ENCODE measurements at regions not wholly inside any gene's neighbourhood (a gene's known extent, or its start where the extent isn't known, plus 50 kb on each side); places are given as distances from the start of the nearest gene placed in this dataset.
"Not testable (repeated sequence)": the region's sequence is repeated elsewhere in the genome, so short reads cannot be mapped to it uniquely, and the experiment has no call there.

DNA sequence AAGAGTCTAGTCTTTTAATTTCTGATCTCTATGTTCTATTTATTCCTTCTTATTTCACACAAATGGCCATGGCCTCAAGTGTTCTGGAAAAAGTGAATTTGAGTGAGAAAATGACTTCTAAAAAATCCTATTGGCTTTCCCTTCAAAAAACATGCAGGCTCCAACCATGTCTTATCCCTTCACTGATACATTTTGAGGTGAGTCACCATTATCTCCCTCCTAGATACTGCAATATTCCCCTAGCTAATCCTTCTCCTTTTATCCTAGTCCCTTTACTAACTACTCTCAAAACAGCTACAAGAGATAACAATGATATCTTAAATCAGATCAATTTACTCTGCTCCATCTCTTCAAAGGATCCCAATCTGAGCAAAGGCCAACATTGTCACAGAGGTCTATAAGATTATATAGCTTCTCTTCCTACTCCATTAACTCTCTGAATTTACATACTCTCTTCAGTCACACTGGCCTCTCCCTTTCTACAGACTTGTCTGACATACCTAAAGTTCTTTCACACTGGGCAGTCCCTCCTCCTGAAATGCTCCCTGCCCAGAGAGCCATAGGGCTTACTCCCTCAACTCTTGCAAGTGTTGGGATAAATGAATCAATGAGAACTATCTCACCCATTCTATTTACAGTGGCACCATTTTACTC is 129.2 kb downstream of the TENT5A start:
- DNase-seq = no peak

DNA sequence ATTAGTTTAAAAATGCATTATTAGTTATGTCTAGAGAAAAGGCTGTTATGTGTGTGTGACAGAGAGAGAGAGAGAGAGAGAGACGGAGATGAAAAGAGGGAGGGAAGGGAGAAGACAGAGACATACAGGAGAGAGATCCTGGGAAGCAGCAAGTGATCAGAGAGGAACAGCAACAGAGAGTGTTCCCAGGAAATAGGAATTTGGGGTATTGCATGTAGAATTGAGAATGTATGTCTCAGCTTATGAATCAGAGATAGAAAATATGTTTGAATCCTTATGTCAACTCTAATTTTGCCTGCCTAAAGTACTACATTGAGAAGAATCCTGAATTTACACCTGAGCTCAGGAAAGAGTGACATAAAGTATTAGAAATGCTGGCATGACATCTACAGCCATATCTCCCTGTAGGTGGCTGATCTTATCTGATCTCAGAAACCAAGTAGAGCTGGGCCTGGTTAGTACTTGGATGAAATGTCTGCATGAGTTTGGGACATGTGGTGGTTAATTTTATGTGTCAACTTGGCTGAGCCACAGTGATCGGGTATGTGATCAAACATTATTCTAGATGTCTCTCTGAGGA is 130.6 kb downstream of the TENT5A start:
- no peak for DNase-seq

DNA sequence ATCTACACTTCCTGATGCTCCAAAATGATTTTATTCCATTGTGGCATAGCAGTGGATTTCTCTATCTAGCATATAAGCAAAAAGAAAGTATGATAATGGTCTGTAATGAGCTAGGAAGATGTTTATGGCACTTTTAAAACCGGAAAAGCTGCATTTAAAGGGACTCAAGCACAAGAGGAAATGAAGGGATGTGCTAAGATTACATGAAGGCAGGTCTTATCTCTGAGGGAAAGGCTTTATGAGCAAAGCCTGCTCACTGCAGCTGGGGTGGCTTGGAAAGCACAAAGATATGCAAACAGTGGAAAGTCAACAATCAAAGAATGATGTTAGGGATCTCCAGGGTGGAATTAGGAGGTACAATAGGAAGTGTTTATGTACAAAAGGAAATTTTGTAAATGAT is 138.2 kb downstream of the TENT5A start:
- DNase-seq = no peak

DNA sequence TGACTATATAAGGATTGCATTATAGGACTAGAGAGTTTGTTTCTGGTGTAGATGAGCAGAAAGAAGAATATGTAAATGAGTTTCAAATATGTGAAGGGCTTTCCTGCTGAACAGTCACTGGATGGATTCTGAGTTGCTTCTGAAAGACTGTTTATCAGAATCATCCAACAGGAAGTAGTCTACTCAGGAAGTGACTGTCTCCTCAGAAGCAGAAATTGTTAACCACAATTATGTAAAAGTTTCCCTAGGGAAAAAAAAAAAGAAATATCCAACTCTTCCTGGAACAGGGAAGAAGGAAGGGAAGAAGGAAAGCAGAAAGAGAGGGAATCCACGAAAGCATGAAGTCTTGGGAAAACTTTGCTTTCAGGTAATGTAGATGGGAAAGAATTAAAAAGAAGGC is 138.9 kb downstream of the TENT5A start:
- DNase-seq = no peak

DNA sequence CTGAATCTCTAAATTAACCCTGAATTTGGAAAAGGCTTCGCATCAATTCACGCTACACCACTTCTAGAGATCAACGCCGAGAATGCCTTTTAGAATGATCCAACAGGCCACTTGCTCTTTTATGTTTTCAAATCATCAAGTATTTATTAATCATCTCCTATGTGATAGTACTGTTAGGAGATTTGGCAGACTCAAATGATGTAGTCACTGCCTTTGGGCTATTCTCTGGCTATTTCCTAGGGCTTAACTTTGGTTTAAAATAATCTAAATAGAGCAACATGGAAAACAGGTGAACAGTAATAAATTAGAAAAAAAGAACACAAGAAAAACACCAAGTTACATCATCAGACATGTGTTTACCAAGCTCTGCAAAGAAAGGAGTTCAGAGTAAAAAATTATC is 140.3 kb downstream of the TENT5A start:
- DNase-seq = no peak

DNA sequence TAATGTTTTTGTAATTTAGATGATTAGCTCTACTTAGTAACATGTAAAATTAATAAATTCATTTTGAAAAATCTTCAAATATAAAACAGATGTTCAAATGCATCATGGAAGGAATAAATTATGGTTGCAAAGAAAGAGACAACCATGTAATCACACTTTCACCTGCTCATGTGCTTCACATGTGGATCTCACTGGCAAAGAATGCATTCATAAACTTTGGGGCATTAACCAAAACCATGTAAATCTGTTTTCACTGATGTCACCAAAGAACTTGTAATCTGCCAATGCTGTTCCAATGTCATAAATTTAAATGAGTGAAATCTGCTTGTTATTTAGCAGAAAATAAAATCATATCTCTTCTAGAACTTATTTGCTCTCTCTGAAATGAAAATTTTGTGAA is 142.7 kb downstream of the TENT5A start:
- DNase-seq = no peak

DNA sequence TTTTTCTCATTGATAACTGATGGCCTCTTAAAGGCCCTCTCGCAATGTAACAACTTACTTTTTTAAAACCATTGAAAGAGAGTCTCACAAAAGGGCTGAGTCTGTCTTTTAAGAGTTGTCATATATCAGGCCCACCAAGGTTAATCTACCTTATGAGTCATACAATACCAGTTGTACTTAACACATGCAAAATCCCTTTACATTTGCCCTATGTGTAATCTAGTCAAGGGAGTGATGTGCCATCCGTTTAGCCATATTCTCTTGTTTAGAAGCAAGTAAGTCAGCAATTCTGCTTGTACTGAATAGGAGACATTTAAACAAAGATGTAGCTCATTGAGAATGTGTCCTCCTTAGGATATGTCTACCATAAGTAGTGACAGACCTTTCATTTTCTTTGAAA is 143.7 kb downstream of the TENT5A start:
- DNase-seq = no peak

DNA sequence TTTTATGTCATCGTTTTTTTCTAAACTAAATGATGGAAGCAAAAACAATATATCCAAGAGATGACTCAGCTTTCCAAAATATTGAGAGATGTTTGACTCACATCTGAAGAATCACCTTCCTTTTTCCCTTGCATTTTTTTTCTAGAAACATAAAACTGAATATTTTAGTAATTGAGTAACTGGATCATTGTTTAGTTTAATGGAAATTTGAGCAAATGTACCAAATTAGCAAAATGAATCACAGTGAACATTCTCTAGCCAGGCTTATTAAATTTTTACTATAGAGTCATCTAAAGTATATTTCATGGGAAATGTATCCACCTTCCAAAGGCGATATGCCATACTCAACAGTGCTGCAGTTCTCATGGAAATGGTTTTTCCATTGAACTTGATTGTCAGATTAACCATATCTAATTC is 145.5 kb downstream of the TENT5A start:
- no peak for DNase-seq

DNA sequence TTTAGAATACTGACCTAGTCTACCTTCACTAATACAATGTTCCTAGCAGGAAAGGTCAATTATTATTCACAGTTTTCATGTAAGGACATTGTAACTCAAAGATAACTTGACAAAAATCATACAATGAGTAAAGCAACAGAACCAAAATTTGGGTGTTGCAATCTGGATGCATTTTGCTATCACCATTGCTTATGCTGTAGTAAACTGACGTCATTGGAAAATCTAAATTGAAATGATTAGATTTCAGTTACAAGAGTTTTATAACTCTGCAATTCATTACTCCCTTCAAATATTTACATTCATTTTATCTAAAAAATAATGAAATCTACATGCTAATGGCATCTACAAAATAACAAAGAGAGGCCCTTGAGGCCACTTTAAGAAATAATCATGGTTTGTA is 147.0 kb downstream of the TENT5A start:
- DNase-seq = no peak

DNA sequence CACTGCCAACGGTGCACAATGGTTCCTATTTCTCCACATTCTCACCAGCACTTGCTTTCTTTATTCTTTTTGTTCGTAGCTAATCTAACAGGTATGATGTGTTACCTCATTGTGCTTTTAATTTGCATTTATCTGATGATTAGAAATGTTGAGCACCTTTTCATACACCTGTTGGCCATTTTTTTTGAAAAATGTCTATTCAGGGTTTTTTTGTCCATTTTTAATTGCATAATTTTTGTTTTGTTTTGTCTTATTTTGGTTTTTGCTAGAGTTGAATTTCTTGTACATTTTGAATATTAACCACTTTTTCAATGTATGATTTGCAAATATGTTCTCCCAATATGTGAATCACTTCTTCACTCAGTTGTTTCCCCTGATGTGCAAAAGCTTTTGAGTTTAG is 150.6 kb downstream of the TENT5A start:
- no peak for DNase-seq

DNA sequence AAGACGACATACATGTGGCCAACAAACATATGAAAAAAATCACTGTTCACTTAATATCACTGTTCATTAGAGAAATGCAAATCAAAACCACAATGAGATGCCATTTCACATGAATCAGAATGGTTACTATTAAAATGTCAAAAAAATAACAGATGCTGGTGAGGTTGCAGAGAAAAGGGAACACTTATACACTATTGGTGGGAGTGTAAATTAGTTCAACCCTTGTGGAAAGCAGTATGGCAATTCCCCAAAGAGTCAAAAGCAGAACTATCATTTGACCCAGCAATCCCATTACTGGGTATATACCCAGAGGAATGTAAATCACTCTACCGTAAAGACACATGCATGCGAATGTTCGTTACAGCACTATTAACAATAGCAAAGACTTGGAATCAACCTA is 152.0 kb downstream of the TENT5A start:
- not testable (repeated sequence) for DNase-seq

DNA sequence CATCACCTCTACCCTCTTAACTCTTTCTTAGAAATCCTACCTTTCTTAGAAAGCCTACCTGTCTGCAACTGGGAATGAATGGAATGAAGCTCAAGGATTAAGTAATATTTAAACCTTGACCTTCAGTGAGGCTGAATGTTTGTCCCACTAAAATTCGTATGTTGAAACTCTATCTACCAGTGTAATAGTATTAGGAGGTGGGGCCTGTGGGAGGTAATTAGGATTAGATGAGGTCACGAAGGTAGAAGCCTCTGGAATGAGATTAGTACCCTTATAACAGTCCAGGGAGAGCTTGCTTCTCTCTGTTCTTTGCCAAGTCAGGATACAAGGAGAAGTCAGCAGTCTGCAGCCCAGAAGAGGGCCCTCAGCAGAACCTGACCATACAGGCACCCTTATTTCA is 158.0 kb downstream of the TENT5A start:
- no peak for DNase-seq

DNA sequence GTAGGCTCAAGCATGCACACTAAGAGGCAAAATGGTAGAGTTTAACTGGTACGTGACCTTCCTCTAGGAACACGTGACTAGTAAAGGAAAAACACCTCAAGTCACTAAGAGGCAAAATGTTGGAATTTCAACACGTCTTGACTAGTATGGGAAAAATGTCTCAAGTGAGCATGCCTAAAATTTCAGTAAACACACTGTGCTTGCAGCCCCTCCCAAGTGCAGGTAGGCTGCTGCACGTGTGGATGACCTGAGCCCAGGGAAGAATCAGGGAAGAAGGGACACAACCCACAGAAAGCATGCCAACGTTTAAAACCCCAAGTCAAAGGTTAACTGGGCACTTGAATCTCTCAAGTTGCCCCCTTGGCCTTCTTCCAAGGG is 162.2 kb downstream of the TENT5A start:
- DNase-seq = no peak

DNA sequence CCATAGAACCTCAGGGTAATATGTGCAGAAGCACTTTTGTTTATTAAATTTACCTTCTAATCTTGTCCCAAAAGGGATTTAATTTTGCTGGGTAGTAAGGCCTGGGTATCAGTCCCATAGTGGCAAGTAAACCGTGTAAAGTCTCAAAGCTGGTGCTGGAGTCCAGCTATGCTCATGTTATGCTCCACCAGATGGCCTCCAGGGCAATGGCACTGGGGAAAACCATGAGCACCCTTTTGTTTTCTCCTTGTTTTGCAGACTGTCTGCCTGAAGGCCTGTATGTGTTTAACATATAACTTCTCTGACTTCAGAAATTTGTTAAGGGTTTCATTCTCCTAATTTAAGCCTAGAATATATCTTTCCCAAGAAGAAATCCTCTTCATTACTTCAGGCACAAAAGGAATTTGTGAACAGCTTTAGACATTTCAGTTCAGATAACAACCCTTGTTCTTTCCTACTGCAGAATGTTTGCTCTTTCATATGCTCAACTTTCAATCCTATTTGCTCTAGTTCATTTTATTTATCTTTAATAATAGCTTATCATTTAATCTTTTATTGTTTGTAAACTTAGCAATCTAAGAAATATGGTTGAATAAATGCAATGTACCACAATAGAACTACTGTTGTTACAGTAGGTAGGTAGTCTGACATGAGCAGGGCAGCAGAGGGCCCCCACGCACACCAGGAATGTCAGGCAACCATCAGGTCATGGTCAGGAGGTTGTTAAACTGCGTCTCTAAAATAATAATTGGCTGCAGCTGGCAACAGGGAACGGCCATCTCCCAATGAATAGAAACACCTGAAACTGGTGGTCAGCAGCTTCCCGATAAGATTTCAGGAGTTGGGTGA is 162.8 kb downstream of the TENT5A start:
- no peak for DNase-seq

DNA sequence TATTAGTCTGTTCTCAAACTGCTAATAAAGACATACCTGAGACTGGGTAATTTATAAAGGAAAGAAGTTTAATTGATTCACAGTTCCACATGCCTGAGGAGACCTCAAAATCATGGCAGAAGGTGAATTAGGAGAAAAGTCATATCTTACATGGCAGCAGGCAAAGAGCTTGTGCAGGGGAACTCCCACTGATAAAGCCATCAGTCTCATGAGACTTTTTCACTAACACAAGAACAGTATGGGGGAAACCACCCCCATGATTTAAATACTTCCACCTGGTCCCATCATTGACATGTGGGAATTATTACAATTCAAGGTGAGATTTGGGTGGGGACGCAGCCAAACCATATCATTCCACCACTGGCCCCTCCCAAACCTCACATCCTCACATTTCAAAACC is 166.8 kb downstream of the TENT5A start:
- DNase-seq = not testable (repeated sequence)

DNA sequence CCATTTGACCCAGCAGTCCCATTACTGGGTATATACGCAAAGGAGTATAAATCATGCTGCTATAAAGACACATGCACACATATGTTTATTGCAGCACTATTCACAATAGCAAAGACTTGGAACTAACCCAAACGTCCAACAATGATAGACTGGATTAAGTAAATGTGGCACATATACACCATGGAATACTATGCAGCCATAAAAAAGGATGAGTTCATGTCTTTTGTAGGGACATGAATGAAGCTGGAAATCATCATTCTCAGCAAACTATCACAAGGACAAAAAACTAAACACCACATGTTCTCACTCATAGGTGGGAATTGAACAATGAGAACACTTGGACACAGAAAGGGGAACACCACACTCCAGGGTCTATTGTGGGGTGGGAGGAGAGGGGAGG is 168.3 kb downstream of the TENT5A start:
- DNase-seq = not testable (repeated sequence)

DNA sequence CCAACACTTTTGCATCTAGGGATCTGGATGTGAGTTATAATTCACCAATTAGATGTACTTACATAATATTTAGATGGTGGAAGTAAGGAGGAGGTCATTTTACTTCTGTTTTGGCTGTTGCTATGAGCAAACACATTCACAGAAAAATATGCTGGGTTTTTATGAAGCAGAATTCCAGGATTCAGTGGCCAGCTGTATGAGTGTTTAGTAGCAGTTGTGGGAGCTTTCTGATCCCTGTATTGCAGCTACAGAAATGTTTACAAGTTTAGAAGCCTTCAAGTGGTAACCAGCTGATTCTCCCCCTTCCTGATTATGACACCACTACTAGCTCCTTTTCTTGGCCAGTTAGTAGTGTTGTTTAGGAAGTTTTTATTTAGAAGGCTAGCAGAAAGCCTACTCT is 177.0 kb downstream of the TENT5A start:
- DNase-seq = no peak

DNA sequence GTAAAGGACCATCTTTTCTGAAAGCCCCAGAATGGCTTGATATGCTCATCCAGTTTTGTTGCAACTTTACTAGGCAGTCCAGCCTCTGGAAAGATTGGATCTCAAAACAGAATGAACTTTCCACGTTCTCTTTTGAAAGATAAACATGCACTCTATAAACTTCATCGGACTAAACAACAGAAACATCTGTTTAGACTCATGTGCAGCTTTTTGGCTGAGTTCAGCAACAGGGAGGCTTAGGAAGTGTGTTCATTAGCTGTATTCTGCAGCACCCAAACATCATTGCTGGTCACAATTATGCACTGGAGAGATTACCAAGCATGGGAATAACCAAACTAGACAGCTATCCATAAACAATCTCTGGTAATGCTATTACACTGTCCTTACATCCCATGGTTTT is 180.5 kb downstream of the TENT5A start:
- no peak for DNase-seq

DNA sequence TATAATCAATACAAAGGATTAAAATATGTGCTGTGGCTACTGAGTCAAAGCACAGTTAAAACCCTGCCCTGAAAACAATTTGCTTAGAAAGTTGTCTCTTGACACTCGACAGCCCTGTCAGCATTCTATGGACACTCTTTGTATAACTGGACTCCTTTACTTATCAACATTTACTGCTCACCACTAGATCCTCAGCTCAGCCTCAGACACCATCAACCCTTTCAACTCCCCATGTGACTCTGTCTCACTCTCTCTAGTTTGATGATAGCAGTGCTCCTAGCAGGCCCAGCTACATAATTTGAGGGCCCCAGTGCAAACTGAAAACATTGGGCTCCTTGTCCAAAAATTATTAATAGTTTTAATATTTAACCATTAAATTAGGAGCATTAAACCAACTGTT is 181.8 kb downstream of the TENT5A start:
- DNase-seq = no peak

DNA sequence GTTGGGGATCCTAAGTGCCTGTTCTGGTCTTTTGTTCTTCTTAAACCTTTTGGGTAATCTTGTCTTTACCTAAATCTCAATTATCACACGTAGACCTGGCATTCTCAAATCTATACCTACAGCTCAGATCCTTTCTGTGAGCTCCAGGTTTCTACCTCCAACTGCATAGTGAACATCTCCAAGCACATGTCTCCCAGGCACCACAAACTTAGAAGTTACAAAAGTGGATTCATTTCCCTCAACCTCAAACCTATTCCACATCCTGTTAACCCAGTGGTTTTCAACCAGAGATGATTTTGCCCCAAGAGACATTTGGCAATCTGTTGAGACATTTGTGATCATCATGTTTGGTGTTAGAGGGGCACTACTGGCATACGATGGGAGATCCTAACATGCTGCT is 183.5 kb downstream of the TENT5A start:
- no peak for DNase-seq

DNA sequence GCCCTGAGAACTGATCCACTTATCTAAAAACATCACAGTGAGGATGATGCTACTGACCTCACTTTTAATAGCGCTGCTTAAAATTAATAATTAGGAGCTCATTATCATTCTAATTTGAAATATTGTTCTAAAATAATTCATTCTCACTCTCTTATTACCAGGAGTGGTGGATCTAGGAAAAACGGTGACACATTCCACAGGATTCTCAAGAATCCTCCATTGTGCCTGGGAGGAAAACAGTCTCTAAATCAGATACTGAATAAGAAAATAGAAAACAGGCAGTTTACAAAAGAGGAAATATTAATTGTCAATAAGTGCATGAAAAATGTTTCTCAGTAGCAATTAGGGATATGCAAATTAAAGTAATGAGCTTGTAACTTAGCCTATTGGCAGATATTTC is 187.4 kb downstream of the TENT5A start:
- DNase-seq = no peak

DNA sequence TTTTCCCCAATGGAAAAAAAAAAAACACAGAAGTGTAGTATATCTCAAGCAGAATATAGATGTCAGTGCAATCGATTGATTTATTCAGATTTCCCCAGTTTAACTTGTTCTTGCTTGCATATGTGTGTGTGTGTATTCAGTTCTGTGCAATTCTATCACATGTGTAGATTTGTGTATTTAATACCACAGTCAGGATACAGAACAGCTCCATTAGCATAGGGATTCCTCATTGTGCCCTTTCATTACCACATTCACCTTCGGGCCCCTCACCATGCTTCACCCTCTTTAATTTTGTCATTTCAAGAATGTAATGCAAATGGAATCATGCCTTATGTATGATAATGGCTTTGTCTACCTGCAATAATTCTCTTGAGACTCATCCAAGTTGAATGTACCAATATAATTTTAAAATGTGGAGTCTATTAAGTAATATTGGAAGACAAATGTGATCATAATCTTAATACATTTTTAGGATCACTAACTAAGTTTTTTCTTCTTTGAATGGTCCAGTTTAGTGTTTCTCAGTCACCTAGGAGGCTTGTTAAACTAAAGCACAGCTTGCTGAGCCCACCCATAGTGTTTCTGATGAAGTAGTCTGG is 187.9 kb downstream of the TENT5A start:
- DNase-seq = no peak

DNA sequence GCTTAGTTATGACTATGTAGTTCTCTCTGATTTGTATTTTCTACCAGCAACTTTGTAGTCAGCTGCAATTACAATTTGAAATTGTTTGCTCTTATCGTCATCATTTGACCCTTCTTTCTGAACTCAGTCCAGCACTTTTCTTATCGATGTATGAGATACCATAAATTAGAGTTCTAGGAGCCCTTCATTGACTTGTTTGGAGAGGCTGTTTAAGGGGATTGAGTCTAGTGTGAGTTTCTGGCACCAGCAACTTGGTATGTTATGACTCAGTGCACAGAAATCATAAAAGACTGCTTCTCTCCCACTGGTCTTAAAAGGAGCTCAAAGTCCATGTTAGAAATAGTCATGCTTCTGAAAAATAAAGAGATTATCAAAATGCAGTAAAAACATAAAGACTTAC is 190.3 kb downstream of the TENT5A start:
- DNase-seq = no peak

DNA sequence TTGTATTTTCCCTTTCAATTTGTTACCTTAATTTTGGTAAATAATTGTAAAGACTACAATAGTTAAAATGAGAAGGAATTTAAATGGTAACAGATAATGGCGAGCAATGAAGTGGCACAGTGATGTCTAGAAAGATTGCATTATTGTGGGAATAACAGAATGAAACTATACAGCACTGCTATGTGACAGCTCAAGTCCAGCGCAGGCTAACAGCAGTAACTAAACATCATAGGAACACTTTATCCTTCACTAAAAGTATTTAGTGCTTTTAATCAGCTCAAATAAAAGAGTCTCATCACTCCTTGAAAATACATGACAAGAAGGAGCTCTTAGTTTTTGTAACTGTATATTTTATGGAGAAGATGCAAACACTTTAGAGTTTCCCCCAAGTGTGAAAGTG is 190.8 kb downstream of the TENT5A start:
- DNase-seq = no peak
